Smooth muscle cell (in vitro differentiated cells): ENCODE measurements at regions not wholly inside any gene's neighbourhood (a gene's known extent, or its start where the extent isn't known, plus 50 kb on each side); places are given as distances from the start of the nearest gene placed in this dataset.
"Not testable (repeated sequence)": the region's sequence is repeated elsewhere in the genome, so short reads cannot be mapped to it uniquely, and the experiment has no call there.

Source experiments
- DNase-seq: peaks from one replicate; lab custom pipeline; 2025; ENCODE audit not compliant: unreplicated experiment; lab: John Stamatoyannopoulos, UW
- H2AFZ ChIP-seq: fragments of 200-600 bp; sonication (generic); 2 replicates; pipeline ENCODE4 v1.6.0; 2016; ENCODE audit warnings: antibody characterized with exemption, low read depth, mild to moderate bottlenecking
- H3F3A ChIP-seq: fragments of 200-600 bp; sonication (generic); 2 replicates; pipeline ENCODE4 v1.6.0; 2017; ENCODE audit warnings: antibody characterized with exemption, low read depth
- H3K27ac ChIP-seq: fragments of 200-600 bp; sonication (generic); 2 replicates; pipeline ENCODE4 v1.5.1; 2016; ENCODE audit warnings: low read depth, mild to moderate bottlenecking
- H3K27me3 ChIP-seq: fragments of 200-600 bp; sonication (generic); 2 replicates; pipeline ENCODE4 v1.6.1; 2016; ENCODE audit warnings: low read depth, mild to moderate bottlenecking
- H3K36me3 ChIP-seq: fragments of 200-600 bp; sonication (generic); 2 replicates; pipeline ENCODE4 v1.5.1; 2016; ENCODE audit warnings: low read depth
- H3K4me1 ChIP-seq: fragments of 200-600 bp; sonication (generic); 2 replicates; pipeline ENCODE4 v1.5.1; 2016; ENCODE audit warnings: low read depth
- H3K4me2 ChIP-seq: fragments of 200-600 bp; sonication (generic); 2 replicates; pipeline ENCODE4 v1.6.0; 2016; ENCODE audit warnings: mild to moderate bottlenecking
- H3K4me3 ChIP-seq: fragments of 200-600 bp; sonication (generic); 2 replicates; pipeline ENCODE4 v1.5.1; 2016; ENCODE audit warnings: mild to moderate bottlenecking
- H3K79me2 ChIP-seq: fragments of 200-600 bp; sonication (generic); 2 replicates; pipeline ENCODE4 v1.6.0; 2016; ENCODE audit warnings: low read depth, mild to moderate bottlenecking
- H3K9ac ChIP-seq: fragments of 200-600 bp; sonication (generic); 2 replicates; pipeline ENCODE4 v1.6.0; 2016; ENCODE audit warnings: low read depth
- H3K9me3 ChIP-seq: fragments of 200-600 bp; sonication (generic); replicated peaks from 2 replicates; pipeline ENCODE4 v1.5.1; 2016; ENCODE audit warnings: low read depth
- H4K20me1 ChIP-seq: fragments of 200-600 bp; sonication (generic); 2 replicates; pipeline ENCODE4 v1.6.0; 2016; ENCODE audit warnings: low read depth
- CTCF ChIP-seq: fragments of 200-600 bp; sonication (generic); IDR thresholded peaks from 2 replicates; pipeline ENCODE4 v1.5.1; 2017; ENCODE audit warnings: borderline replicate concordance, mild to moderate bottlenecking, antibody characterized with exemption; ENCODE audit not compliant: insufficient read depth, poor library complexity, severe bottlenecking
- WGBS: methylation state at CpG from one replicate; pipeline ENCODE4 v1.1.7; 2016; ENCODE audit warnings: low lambda C conversion rate; 5-methylcytosine and 5-hydroxymethylcytosine counted together

- not testable (repeated sequence) for DNase-seq, H3K4me3 ChIP-seq, H3F3A ChIP-seq, H4K20me1 ChIP-seq, H2AFZ ChIP-seq, H3K9me3 ChIP-seq, H3K4me1 ChIP-seq, H3K4me2 ChIP-seq, H3K79me2 ChIP-seq, H3K27ac ChIP-seq, H3K36me3 ChIP-seq, H3K9ac ChIP-seq, H3K27me3 ChIP-seq
- 95% methylated on average over 28 of the region's 28 CpGs for WGBS
Observed at GRCh38 chr10:15921423-15921945, 61.2 kb upstream of the MINDY3 start.

GRCh38 chr10:15931376-15931775 is 71.1 kb upstream of the MINDY3 start:
- WGBS = 93% methylated on average over 5 of the region's 5 CpGs
- no peak for DNase-seq

GRCh38 chr10:15939543-15939942 is 79.2 kb upstream of the MINDY3 start:
- not testable (repeated sequence) for H3K4me2 ChIP-seq, H3K9ac ChIP-seq, H2AFZ ChIP-seq, H3K4me3 ChIP-seq, H3K9me3 ChIP-seq, H3K27me3 ChIP-seq, H3K4me1 ChIP-seq, H3F3A ChIP-seq, H3K27ac ChIP-seq, H4K20me1 ChIP-seq, H3K79me2 ChIP-seq, H3K36me3 ChIP-seq, DNase-seq
- 60% methylated on average over 6 of the region's 6 CpGs for WGBS

More at GRCh38 chr10:15931376-15931775, 71.1 kb upstream of the MINDY3 start:
- Histone ChIP-seq H3K79me2 (no peaks in the 10 kb centered on the region), H4K20me1 (no peaks in the 10 kb centered on the region), H3K4me2 (no peak overlapping the region), H2AFZ (no peak overlapping the region), H3K27ac (no peak overlapping the region), H3K9ac (no peak overlapping the region), H3F3A (no peaks in the 10 kb centered on the region), H3K36me3 (no peaks in the 10 kb centered on the region), H3K4me1 (no peaks in the 10 kb centered on the region), H3K27me3 (no peaks in the 10 kb centered on the region), H3K4me3 (no peak overlapping the region), H3K9me3 (peaks cover 5% of the 10 kb centered on the region)
- no peak for TF ChIP-seq CTCF

- no peaks in the 10 kb centered on the region for H3F3A ChIP-seq
- no peaks in the 10 kb centered on the region for H4K20me1 ChIP-seq
- no peak for TF ChIP-seq CTCF
- no peaks in the 10 kb centered on the region for H3K79me2 ChIP-seq
- no peak for DNase-seq
- no peaks in the 10 kb centered on the region for H3K9me3 ChIP-seq
- H2AFZ ChIP-seq = no peak overlapping the region
- H3K4me1 ChIP-seq = no peaks in the 10 kb centered on the region
- H3K4me2 ChIP-seq = no peak overlapping the region
- no peak overlapping the region for H3K4me3 ChIP-seq
- WGBS = 65% methylated on average over 1 of the region's 1 CpG
- H3K27ac ChIP-seq = no peak overlapping the region
- no peaks in the 10 kb centered on the region for H3K27me3 ChIP-seq
- H3K36me3 ChIP-seq = no peaks in the 10 kb centered on the region
- no peak overlapping the region for H3K9ac ChIP-seq
Observed at GRCh38 chr10:15943426-15943825, 83.1 kb upstream of the MINDY3 start.

GRCh38 chr10:15954188-15954587 is 93.9 kb upstream of the MINDY3 start:
- Histone ChIP-seq H3K4me3 (no peak overlapping the region), H3F3A (no peaks in the 10 kb centered on the region), H3K79me2 (no peaks in the 10 kb centered on the region), H3K36me3 (no peaks in the 10 kb centered on the region), H3K27ac (no peak overlapping the region), H3K4me2 (no peak overlapping the region), H3K9me3 (no peaks in the 10 kb centered on the region), H3K9ac (no peak overlapping the region), H2AFZ (no peak overlapping the region), H4K20me1 (no peaks in the 10 kb centered on the region), H3K4me1 (no peaks in the 10 kb centered on the region), H3K27me3 (peaks cover 19% of the 10 kb centered on the region)
- 86% methylated on average over 4 of the region's 4 CpGs for WGBS
- no peak for TF ChIP-seq CTCF
- no peak for DNase-seq
